Psoas muscle (tissue), 7 donors: ENCODE measurements at regions not wholly inside any gene's neighbourhood (a gene's known extent, or its start where the extent isn't known, plus 50 kb on each side); places are given as distances from the start of the nearest gene placed in this dataset.

Experiments used
- ATAC-seq, 4 donors: fragments of 200-7000 bp; cut with Tn5 transposase; one replicate each; pipeline ENCODE4 v1.9.1; 2020; ENCODE audit warnings: moderate library complexity in 3 of 4, mild to moderate bottlenecking in 2 of 4
- DNase-seq, 2 donors: peaks; one replicate each; pipeline ENCODE4 v3.0.0-alpha.2; 2020
- H3K27ac ChIP-seq: fragments of 200-600 bp; one replicate; pipeline ENCODE4 v1.8.0; 2022
- H3K27me3 ChIP-seq, 3 donors: fragments of 200-600 bp in 1 of 3; one replicate each; pipeline versions ENCODE4 v1.6.1 to v1.8.0; 2013 to 2022; ENCODE audit warnings: low read length in 2 of 3, mild to moderate bottlenecking in 2 of 3, moderate library complexity in 1 of 3; ENCODE audit not compliant: insufficient read depth in 3 of 3
- H3K36me3 ChIP-seq, 2 donors: fragments of 200-600 bp in 1 of 2; one replicate each; pipeline versions ENCODE4 v1.6.1 to v1.8.0; 2013 to 2022; ENCODE audit warnings: low read depth in 1 of 2, mild to moderate bottlenecking in 1 of 2, moderate library complexity in 1 of 2; ENCODE audit not compliant: insufficient read depth in 1 of 2
- H3K4me1 ChIP-seq: fragments of 200-600 bp; one replicate; pipeline ENCODE4 v1.8.0; 2022
- H3K4me3 ChIP-seq: fragments of 200-600 bp; one replicate; pipeline ENCODE4 v1.8.0; 2022; ENCODE audit warnings: mild to moderate bottlenecking
- H3K9me3 ChIP-seq: fragments of 200-600 bp; one replicate; pipeline ENCODE4 v1.8.0; 2022
- WGBS, 3 donors: extraction: QIAGEN DNeasy Blood & Tissue Kit; methylation state at CpG; one replicate each; pipeline versions ENCODE4 v1.1.6 to v1.1.7; 2013; 5-methylcytosine and 5-hydroxymethylcytosine counted together
- intact Hi-C, 2 donors: fragments of 100-400 bp; cut with DNase I; formaldehyde crosslinking; loops; one replicate each; pipeline versions ENCODE4 v1.11.0 to v1.14.2; 2022
- TF ChIP-seq, protein P1 (sequence below): fragments of 200-600 bp; IDR thresholded peaks from one replicate; pipeline ENCODE4 v1.8.0; 2022; ENCODE audit warnings: antibody characterized with exemption
- donor health status: healthy with polysubstance abuse.
- donor health status: DM: no; HTN: no; CAD: no; lungs with moderate emphysema.
- donor health status: Bipolar disorder and iron deficiency.
- donor health status: healthy.
- donor health status: DM: yes; HTN: yes; CAD: no.
- donor health status: DM: no; HTN: no; CAD: no.
- donor health status: DM: yes; HTN: yes; CAD: no.

DNA sequence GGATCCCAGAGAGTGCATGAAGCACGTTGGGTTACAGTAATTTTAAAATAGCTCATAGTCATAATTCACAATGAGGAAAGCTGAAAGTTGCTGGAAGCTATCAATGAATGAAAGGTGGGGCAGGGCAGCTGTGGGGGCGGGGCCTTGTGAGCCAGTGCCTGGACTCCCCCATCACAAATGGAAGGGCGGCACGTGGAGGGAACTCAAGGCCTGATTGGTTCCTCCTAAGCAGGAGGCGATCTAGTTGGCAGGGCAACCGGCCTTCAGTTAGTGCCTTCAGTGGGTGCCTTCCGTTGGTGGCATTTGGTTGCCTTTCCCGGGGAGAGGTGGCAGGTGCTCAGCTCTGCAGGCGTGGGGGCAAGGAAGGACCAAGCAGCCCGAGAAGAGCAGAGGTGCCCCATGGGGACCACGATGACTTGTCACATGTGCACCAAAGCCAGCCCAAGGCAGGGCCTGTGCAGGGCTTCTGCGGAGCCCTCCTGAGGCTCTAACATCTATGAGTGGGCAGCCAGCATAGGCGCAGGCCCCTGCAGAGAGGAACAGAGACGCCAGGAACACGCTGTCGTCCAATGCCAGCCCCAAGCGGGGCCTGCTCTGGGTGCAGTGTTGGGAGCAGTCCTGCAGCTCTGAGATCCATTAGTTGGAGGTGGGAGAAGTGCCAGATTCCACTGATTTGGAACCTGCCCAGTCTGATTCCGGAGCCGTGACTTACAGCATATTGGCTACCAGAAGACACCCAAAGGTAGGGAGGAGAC, 59.8 kb upstream of the PDSS1 start:
- WGBS, 3 donors: 70 to 78% (median 74%) methylated on average over 16 to 19 of the region's 19 CpGs
- ATAC-seq: no peak
- DNase-seq: no peak

DNA sequence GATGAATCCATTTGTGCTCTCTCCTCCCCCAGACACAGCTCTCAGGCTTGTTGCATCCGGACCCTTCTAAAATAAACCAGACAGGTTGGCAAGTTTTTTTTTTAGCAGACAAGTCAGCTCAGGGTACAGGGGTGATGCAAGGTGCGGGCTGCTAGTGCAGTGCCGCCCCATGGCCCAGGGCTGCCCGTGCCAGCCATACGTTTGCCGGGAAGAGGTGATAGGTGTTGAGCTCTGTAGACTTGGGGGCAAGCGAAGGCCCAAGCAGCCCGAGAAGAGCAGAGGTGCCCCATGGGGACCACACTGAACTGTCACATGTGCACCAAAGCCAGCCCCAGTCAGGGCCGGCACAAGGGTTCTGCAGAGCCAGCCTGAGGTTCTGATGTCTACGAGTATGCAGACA, 57.1 kb upstream of the PDSS1 start:
- no peak overlapping the region for H3K27ac ChIP-seq
- H3K4me3 ChIP-seq: no peak overlapping the region
- DNase-seq (no peak), ATAC-seq (no peak)
- H3K4me1 ChIP-seq: no peaks in the 10 kb centered on the region
- no peaks in the 10 kb centered on the region for H3K9me3 ChIP-seq
- intact Hi-C loops: no loop called here
- H3K36me3 ChIP-seq: no peaks in the 10 kb centered on the region
- 86 to 91% (median 90%) methylated on average over 10 of the region's 10 CpGs for WGBS, 3 donors
- H3K27me3 ChIP-seq: no peaks in the 10 kb centered on the region
- TF ChIP-seq, protein P1, sequence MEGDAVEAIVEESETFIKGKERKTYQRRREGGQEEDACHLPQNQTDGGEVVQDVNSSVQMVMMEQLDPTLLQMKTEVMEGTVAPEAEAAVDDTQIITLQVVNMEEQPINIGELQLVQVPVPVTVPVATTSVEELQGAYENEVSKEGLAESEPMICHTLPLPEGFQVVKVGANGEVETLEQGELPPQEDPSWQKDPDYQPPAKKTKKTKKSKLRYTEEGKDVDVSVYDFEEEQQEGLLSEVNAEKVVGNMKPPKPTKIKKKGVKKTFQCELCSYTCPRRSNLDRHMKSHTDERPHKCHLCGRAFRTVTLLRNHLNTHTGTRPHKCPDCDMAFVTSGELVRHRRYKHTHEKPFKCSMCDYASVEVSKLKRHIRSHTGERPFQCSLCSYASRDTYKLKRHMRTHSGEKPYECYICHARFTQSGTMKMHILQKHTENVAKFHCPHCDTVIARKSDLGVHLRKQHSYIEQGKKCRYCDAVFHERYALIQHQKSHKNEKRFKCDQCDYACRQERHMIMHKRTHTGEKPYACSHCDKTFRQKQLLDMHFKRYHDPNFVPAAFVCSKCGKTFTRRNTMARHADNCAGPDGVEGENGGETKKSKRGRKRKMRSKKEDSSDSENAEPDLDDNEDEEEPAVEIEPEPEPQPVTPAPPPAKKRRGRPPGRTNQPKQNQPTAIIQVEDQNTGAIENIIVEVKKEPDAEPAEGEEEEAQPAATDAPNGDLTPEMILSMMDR: no peak

More for the DNA sequence above, 59.8 kb upstream of the PDSS1 start:
- no peaks in the 10 kb centered on the region for H3K4me1 ChIP-seq
- no peaks in the 10 kb centered on the region for H3K36me3 ChIP-seq
- H3K9me3 ChIP-seq: no peaks in the 10 kb centered on the region
- no peak overlapping the region for H3K4me3 ChIP-seq
- no peaks in the 10 kb centered on the region for H3K27me3 ChIP-seq
- TF ChIP-seq, protein P1: no peak
- H3K27ac ChIP-seq: no peak overlapping the region
- intact Hi-C loops: no loop called here

GRCh38 chr10:26642896-26643653, 54.4 kb upstream of the PDSS1 start:
- Histone ChIP-seq H3K4me1 (no peaks in the 10 kb centered on the region), H3K36me3 (no peaks in the 10 kb centered on the region), H3K27ac (no peak overlapping the region), H3K27me3 (no peaks in the 10 kb centered on the region), H3K9me3 (no peaks in the 10 kb centered on the region), H3K4me3 (no peak overlapping the region)
- 84 to 86% (median 86%) methylated on average over 32 of the region's 32 CpGs for whole genome bisulfite sequencing, 3 donors
- TF ChIP-seq, protein P1: no peak
- DNase-seq: no peak
- no peak for ATAC-seq
- intact Hi-C loops: no loop called here

GRCh38 chr10:26647602-26648244, 49.8 kb upstream of the PDSS1 start:
- WGBS, 3 donors: 85 to 89% (median 86%) methylated on average over 12 of the region's 12 CpGs
- ATAC-seq (no peak), DNase-seq (no peak)
- H3K27ac ChIP-seq: no peak overlapping the region
- no peaks in the 10 kb centered on the region for H3K27me3 ChIP-seq
- H3K9me3 ChIP-seq: no peaks in the 10 kb centered on the region
- intact Hi-C loops: no loop called here
- H3K4me3 ChIP-seq: no peak overlapping the region
- TF ChIP-seq, protein P1: no peak
- H3K36me3 ChIP-seq: no peaks in the 10 kb centered on the region
- H3K4me1 ChIP-seq: no peaks in the 10 kb centered on the region
